WTC11 (cell line): ENCODE measurements at regions not wholly inside any gene's neighbourhood (a gene's known extent, or its start where the extent isn't known, plus 50 kb on each side); places are given as distances from the start of the nearest gene placed in this dataset.
"Not testable (repeated sequence)": the region's sequence is repeated elsewhere in the genome, so short reads cannot be mapped to it uniquely, and the experiment has no call there.

Experiments used
- ATF2 ChIP-seq: sonication (generic); formaldehyde crosslinking; IDR thresholded peaks from 2 replicates; pipeline ENCODE4 v1.8.1; 2022; ENCODE audit warnings: low read depth, missing genetic modification reagents, borderline replicate concordance
- ATF3 ChIP-seq: sonication (generic); formaldehyde crosslinking; conservative IDR thresholded peaks from 2 replicates; pipeline ENCODE4 v1.8.1; 2022; ENCODE audit warnings: mild to moderate bottlenecking, missing genetic modification reagents
- CREB1 ChIP-seq: sonication (generic); formaldehyde crosslinking; IDR thresholded peaks from 2 replicates; pipeline ENCODE4 v1.8.0; 2023; ENCODE audit warnings: mild to moderate bottlenecking, missing genetic modification reagents
- E2F1 ChIP-seq: sonication (generic); formaldehyde crosslinking; IDR thresholded peaks from 2 replicates; pipeline ENCODE4 v1.8.0; 2022; ENCODE audit warnings: mild to moderate bottlenecking, missing genetic modification reagents
- ESRRA ChIP-seq: sonication (generic); formaldehyde crosslinking; IDR thresholded peaks from 2 replicates; pipeline ENCODE4 v1.8.1; 2022; ENCODE audit warnings: mild to moderate bottlenecking, missing genetic modification reagents, borderline replicate concordance
- NFE2L1 ChIP-seq: sonication (generic); formaldehyde crosslinking; IDR thresholded peaks from 2 replicates; pipeline ENCODE4 v1.8.1; 2023; ENCODE audit warnings: missing genetic modification reagents
- NFYB ChIP-seq: sonication (generic); formaldehyde crosslinking; conservative IDR thresholded peaks from 2 replicates; pipeline ENCODE4 v1.8.0; 2022; ENCODE audit warnings: low read depth, missing genetic modification reagents
- SP1 ChIP-seq: sonication (generic); formaldehyde crosslinking; conservative IDR thresholded peaks from 2 replicates; pipeline ENCODE4 v1.8.1; 2022; ENCODE audit warnings: missing genetic modification reagents
- TEAD4 ChIP-seq: sonication (generic); formaldehyde crosslinking; IDR thresholded peaks from 2 replicates; pipeline ENCODE4 v1.8.0; 2022; ENCODE audit warnings: mild to moderate bottlenecking, missing genetic modification reagents
- ZBTB21 ChIP-seq: sonication (generic); formaldehyde crosslinking; IDR thresholded peaks from 2 replicates; pipeline ENCODE4 v1.8.1; 2023; ENCODE audit warnings: mild to moderate bottlenecking, missing genetic modification reagents, borderline replicate concordance
- ZNF263 ChIP-seq: sonication (generic); formaldehyde crosslinking; IDR thresholded peaks from 2 replicates; pipeline ENCODE4 v1.8.1; 2022; ENCODE audit warnings: low read depth, mild to moderate bottlenecking, moderate library complexity, missing genetic modification reagents
- TF ChIP-seq, protein P1 (sequence below): sonication (generic); formaldehyde crosslinking; IDR thresholded peaks from 2 replicates; pipeline ENCODE4 v1.8.1; 2023; ENCODE audit warnings: mild to moderate bottlenecking, missing genetic modification reagents
- TF ChIP-seq, protein P2 (sequence below): fragments of 200-600 bp; IDR thresholded peaks from 2 replicates; pipeline ENCODE4 v1.8.0; 2022; ENCODE audit warnings: antibody characterized with exemption

- TF ChIP-seq, protein P1, sequence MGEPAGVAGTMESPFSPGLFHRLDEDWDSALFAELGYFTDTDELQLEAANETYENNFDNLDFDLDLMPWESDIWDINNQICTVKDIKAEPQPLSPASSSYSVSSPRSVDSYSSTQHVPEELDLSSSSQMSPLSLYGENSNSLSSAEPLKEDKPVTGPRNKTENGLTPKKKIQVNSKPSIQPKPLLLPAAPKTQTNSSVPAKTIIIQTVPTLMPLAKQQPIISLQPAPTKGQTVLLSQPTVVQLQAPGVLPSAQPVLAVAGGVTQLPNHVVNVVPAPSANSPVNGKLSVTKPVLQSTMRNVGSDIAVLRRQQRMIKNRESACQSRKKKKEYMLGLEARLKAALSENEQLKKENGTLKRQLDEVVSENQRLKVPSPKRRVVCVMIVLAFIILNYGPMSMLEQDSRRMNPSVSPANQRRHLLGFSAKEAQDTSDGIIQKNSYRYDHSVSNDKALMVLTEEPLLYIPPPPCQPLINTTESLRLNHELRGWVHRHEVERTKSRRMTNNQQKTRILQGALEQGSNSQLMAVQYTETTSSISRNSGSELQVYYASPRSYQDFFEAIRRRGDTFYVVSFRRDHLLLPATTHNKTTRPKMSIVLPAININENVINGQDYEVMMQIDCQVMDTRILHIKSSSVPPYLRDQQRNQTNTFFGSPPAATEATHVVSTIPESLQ (CRISPR knock-in tag): not testable (repeated sequence)
- TF ChIP-seq CREB1 (CRISPR knock-in tag); NFE2L1; ZBTB21 (CRISPR knock-in tag); ATF2 (CRISPR knock-in tag); NFYB (CRISPR knock-in tag); SP1 (CRISPR knock-in tag); E2F1 (CRISPR knock-in tag); ZNF263; ESRRA (CRISPR knock-in tag); ATF3 (CRISPR knock-in tag); TEAD4 (CRISPR knock-in tag): not testable (repeated sequence)
- TF ChIP-seq, protein P2, sequence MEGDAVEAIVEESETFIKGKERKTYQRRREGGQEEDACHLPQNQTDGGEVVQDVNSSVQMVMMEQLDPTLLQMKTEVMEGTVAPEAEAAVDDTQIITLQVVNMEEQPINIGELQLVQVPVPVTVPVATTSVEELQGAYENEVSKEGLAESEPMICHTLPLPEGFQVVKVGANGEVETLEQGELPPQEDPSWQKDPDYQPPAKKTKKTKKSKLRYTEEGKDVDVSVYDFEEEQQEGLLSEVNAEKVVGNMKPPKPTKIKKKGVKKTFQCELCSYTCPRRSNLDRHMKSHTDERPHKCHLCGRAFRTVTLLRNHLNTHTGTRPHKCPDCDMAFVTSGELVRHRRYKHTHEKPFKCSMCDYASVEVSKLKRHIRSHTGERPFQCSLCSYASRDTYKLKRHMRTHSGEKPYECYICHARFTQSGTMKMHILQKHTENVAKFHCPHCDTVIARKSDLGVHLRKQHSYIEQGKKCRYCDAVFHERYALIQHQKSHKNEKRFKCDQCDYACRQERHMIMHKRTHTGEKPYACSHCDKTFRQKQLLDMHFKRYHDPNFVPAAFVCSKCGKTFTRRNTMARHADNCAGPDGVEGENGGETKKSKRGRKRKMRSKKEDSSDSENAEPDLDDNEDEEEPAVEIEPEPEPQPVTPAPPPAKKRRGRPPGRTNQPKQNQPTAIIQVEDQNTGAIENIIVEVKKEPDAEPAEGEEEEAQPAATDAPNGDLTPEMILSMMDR: not testable (repeated sequence)
Observed at GRCh38 chr15:85254961-85255360, 125.4 kb upstream of the AKAP13 start.
